Fibroblast of villous mesenchyme (primary cell): ENCODE measurements at regions not wholly inside any gene's neighbourhood (a gene's known extent, or its start where the extent isn't known, plus 50 kb on each side); places are given as distances from the start of the nearest gene placed in this dataset.

ENCODE experiments used
- DNase-seq: peaks from one replicate; pipeline ENCODE4 v3.0.0-alpha.2; 2010; ENCODE audit warnings: low read depth
- H3K4me3 ChIP-seq: 2 replicates; pipeline ENCODE4 v1.5.1; 2011; ENCODE audit warnings: low read depth, mild to moderate bottlenecking, low read length
- CTCF ChIP-seq: IDR thresholded peaks from 2 replicates; pipeline ENCODE4 v1.5.1; 2012; ENCODE audit warnings: low read depth, mild to moderate bottlenecking, low read length; ENCODE audit not compliant: insufficient read depth

- no peak for DNase-seq
- no peak overlapping the region for H3K4me3 ChIP-seq
- TF ChIP-seq CTCF, result no peak
Measured at GRCh38 chr9:8252445-8252844, 452.9 kb upstream of the DMAC1 start.

- H3K4me3 ChIP-seq, result no peak overlapping the region
- DNase-seq, result no peak
- TF ChIP-seq CTCF, result no peak
Measured at GRCh38 chr9:8251566-8251965, 452.0 kb upstream of the DMAC1 start.

GRCh38 chr9:8244505-8245092 lies 445.0 kb upstream of the DMAC1 start:
- no peak for TF ChIP-seq CTCF

GRCh38 chr9:8241201-8241600 lies 441.6 kb upstream of the DMAC1 start:
- TF ChIP-seq CTCF, result no peak
- no peak for DNase-seq
- no peak overlapping the region for H3K4me3 ChIP-seq

More at GRCh38 chr9:8244505-8245092, 445.0 kb upstream of the DMAC1 start:
- DNase-seq, result no peak
- no peak overlapping the region for H3K4me3 ChIP-seq

GRCh38 chr9:8237096-8237495 lies 437.5 kb upstream of the DMAC1 start:
- no peak overlapping the region for H3K4me3 ChIP-seq
- no peak for DNase-seq
- TF ChIP-seq CTCF, result no peak

- H3K4me3 ChIP-seq, result no peak overlapping the region
- TF ChIP-seq CTCF, result no peak
- DNase-seq, result no peak
Measured at GRCh38 chr9:8235489-8235888, 435.9 kb upstream of the DMAC1 start.

- TF ChIP-seq CTCF, result no peak
- H3K4me3 ChIP-seq, result no peak overlapping the region
- no peak for DNase-seq
Measured at GRCh38 chr9:8234316-8234715, 434.7 kb upstream of the DMAC1 start.
